ENCODE measurements at regions not wholly inside any gene's neighbourhood (a gene's known extent, or its start where the extent isn't known, plus 50 kb on each side); places are given as distances from the start of the nearest gene placed in this dataset.

GRCh38 chr5:149441986-149442385 lies 62.9 kb upstream of the IL17B start:
- no peak for DNase-seq

- DNase-seq = no peak
Observed at GRCh38 chr5:149441194-149441753, 62.2 kb upstream of the IL17B start.

- peak; percentile 71 for DNase-seq
Observed at GRCh38 chr5:149439899-149440542, 60.9 kb upstream of the IL17B start.

- DNase-seq = no peak
Observed at GRCh38 chr5:149438711-149439132, 59.6 kb upstream of the IL17B start.

- DNase-seq = no peak
Observed at GRCh38 chr5:149438281-149438680, 59.2 kb upstream of the IL17B start.

- DNase-seq = no peak
Observed at GRCh38 chr5:149437391-149438040, 58.4 kb upstream of the IL17B start.

GRCh38 chr5:149435660-149436059 lies 56.6 kb upstream of the IL17B start:
- no peak for DNase-seq

- DNase-seq = no peak
Observed at GRCh38 chr5:149435015-149435376, 55.9 kb upstream of the IL17B start.

- DNase-seq = no peak
Observed at GRCh38 chr5:149434162-149435014, 55.3 kb upstream of the IL17B start.

- DNase-seq = no peak
Observed at GRCh38 chr5:149433524-149434131, 54.5 kb upstream of the IL17B start.

- DNase-seq = no peak
Observed at GRCh38 chr5:149432911-149433401, 53.9 kb upstream of the IL17B start.

GRCh38 chr5:149432376-149432775 lies 53.3 kb upstream of the IL17B start:
- no peak for DNase-seq

GRCh38 chr5:149429839-149430721 lies 51.0 kb upstream of the IL17B start:
- DNase-seq = no peak
